ENCODE measurements at regions not wholly inside any gene's neighbourhood (a gene's known extent, or its start where the extent isn't known, plus 50 kb on each side); places are given as distances from the start of the nearest gene placed in this dataset.

- ATAC-seq (ENCODE audit: low read depth), result no peak
- H3K4ac ChIP-seq (ENCODE audit: low read depth, low read length), result no peak overlapping the region
- H2BK15ac ChIP-seq (ENCODE audit: low read depth, low read length), result no peak overlapping the region
- no peak for DNase-seq
- no peak overlapping the region for H2BK120ac ChIP-seq (ENCODE audit: low read depth, low read length)
- no peak overlapping the region for H3K18ac ChIP-seq (ENCODE audit: low read depth, low read length)
- no TSS peak for BruUV-seq (replicated peaks)
- dilution Hi-C loops (cut with HindIII; ENCODE audit: low sequenced_read_pairs, unreplicated experiment), result no loop called here
- H3K36me3 ChIP-seq (ENCODE audit: control insufficient read depth, insufficient read depth, low read length), result no peaks in the 10 kb centered on the region
- no peak overlapping the region for H4K8ac ChIP-seq (ENCODE audit: low read depth in 2 of 2, low read length in 2 of 2)
- H3K4me2 ChIP-seq (ENCODE audit: low read depth, low read length), result no peak overlapping the region
- no peaks in the 10 kb centered on the region for H4K20me1 ChIP-seq (ENCODE audit: insufficient read depth, low read length)
- no peak overlapping the region for H2AFZ ChIP-seq (replicated peaks; ENCODE audit: low read length, poor library complexity)
- H3K23ac ChIP-seq (ENCODE audit: low read depth, low read length), result no peak overlapping the region
- H3K27me3 ChIP-seq (ENCODE audit: control insufficient read depth, insufficient read depth, low read length), result no peaks in the 10 kb centered on the region
- H3K4me3 ChIP-seq (ENCODE audit: insufficient read depth, low read depth, low read length), result no peak overlapping the region
- H3K9ac ChIP-seq (ENCODE audit: low read depth, low read length), result no peak overlapping the region
- H4K5ac ChIP-seq (ENCODE audit: low read depth, low read length), result no peak overlapping the region
- 56% methylated on average over 1 of the region's 5 CpGs; no CpG with 5 or more reads in 1 of the 2 experiments for WGBS, 2 experiments (ENCODE audit: extremely low coverage in 2 of 2, insufficient read length in 1 of 2)
- CTCF ChIA-PET, result no interaction called here
- no peak overlapping the region for H2AK9ac ChIP-seq (replicated peaks; ENCODE audit: low read depth, low read length, poor library complexity)
- no peak overlapping the region for H3K27ac ChIP-seq (ENCODE audit: insufficient read depth, low read length)
- no peaks in the 10 kb centered on the region for H3K79me1 ChIP-seq (ENCODE audit: low read depth in 1 of 2, low read length in 2 of 2)
- POLR2A ChIA-PET (ENCODE audit: unreplicated experiment), result no interaction called here
- intact Hi-C loops (cut with micrococcal nuclease), result no loop called here
- no peaks in the 10 kb centered on the region; the same call in 1 of the 2 replicates for H3K9me3 ChIP-seq (ENCODE audit: control insufficient read depth, insufficient read depth, low read length)
- H3K4me1 ChIP-seq (ENCODE audit: control insufficient read depth, insufficient read depth, low read length), result no peaks in the 10 kb centered on the region
- H2BK5ac ChIP-seq (ENCODE audit: low read depth, low read length, poor library complexity, severe bottlenecking), result no peak overlapping the region
- no peak overlapping the region for H3K14ac ChIP-seq (replicated peaks; ENCODE audit: low read depth, low read length)
- H2AK5ac ChIP-seq (ENCODE audit: low read depth, low read length), result no peak overlapping the region
- in situ Hi-C loops (cut with MboI; ENCODE audit: low sequenced_read_pairs), result no loop called here
- H3K9me1 ChIP-seq (ENCODE audit: insufficient read depth, low read length), result no peaks in the 10 kb centered on the region
- H2BK20ac ChIP-seq (ENCODE audit: low read depth, low read length), result no peak overlapping the region
- H3K56ac ChIP-seq (ENCODE audit: extremely low read depth, insufficient read depth, low read length), result no peak overlapping the region
- H4K91ac ChIP-seq (ENCODE audit: insufficient read depth, low read depth, low read length), result no peak overlapping the region
- TF ChIP-seq MAZ (IDR thresholded peaks at IDR 0.05; ENCODE audit: borderline replicate concordance, low read depth, low read length) (no peak), CHD1 (IDR thresholded peaks at IDR 0.05; ENCODE audit: low read depth, low read length) (no peak), FOS (IDR thresholded peaks at IDR 0.05; ENCODE audit: low read depth, low read length) (no peak), RAD21 (IDR thresholded peaks at IDR 0.05; ENCODE audit: low read length) (no peak), SMC3 (IDR thresholded peaks at IDR 0.05; ENCODE audit: low read depth, low read length) (no peak), CEBPB (IDR thresholded peaks at IDR 0.05; ENCODE audit: low read depth, low read length) (no peak), MAFK (IDR thresholded peaks at IDR 0.05; ENCODE audit: low read depth, low read length) (no peak), USF2 (IDR thresholded peaks at IDR 0.05; ENCODE audit: low read depth, low read length) (no peak), POLR2A (IDR thresholded peaks at IDR 0.05; ENCODE audit: low read depth, low read length) (no peak), ELK1 (IDR thresholded peaks at IDR 0.05; ENCODE audit: borderline replicate concordance, low read depth, low read length) (no peak), NFE2L2 (IDR thresholded peaks at IDR 0.05; ENCODE audit: low read depth, low read length) (no peak), CTCF (conservative IDR thresholded peaks at IDR 0.05; ENCODE audit: low read depth, low read length) (no peak), MXI1 (IDR thresholded peaks at IDR 0.05; ENCODE audit: borderline replicate concordance, low read depth, low read length) (no peak), RFX5 (IDR thresholded peaks at IDR 0.05; ENCODE audit: low read depth, low read length) (no peak), BHLHE40 (IDR thresholded peaks at IDR 0.05; ENCODE audit: low read depth, low read length) (no peak), RCOR1 (IDR thresholded peaks at IDR 0.05; ENCODE audit: insufficient replicate concordance, low read length) (no peak)
Observed at GRCh38 chr4:188657365-188657764, 518.1 kb downstream of the TRIML1 start.

Data from IMR-90 (cell line).